CD4-positive, CD25-positive, alpha-beta regulatory T cell (primary cell): ENCODE measurements at regions not wholly inside any gene's neighbourhood (a gene's known extent, or its start where the extent isn't known, plus 50 kb on each side); places are given as distances from the start of the nearest gene placed in this dataset.

Source experiments
- ATAC-seq, 2 donors: fragments of 150-1000 bp; cut with Tn5 transposase; one replicate each; pipeline ENCODE4 v1.10.0; 2021; ENCODE audit warnings: low read depth in 2 of 2, moderate number of reproducible peaks in 2 of 2, moderate library complexity in 1 of 2
- DNase-seq, 3 donors: peaks; one replicate each; pipeline versions ENCODE4 v3.0.0 to v3.0.0-alpha.2; 2012 to 2022; ENCODE audit warnings: mixed read lengths in 1 of 3
- H3K27ac ChIP-seq: one replicate; pipeline ENCODE4 v1.7.0; 2013; ENCODE audit warnings: mild to moderate bottlenecking, low read length; ENCODE audit not compliant: insufficient read depth, poor library complexity, severe bottlenecking
- H3K27me3 ChIP-seq: one replicate; pipeline ENCODE4 v1.7.0; 2013; ENCODE audit warnings: low read length; ENCODE audit not compliant: control insufficient read depth, insufficient read depth
- H3K36me3 ChIP-seq: one replicate; pipeline ENCODE4 v1.7.0; 2013; ENCODE audit warnings: mild to moderate bottlenecking, low read length, moderate library complexity; ENCODE audit not compliant: control insufficient read depth, insufficient read depth
- H3K4me1 ChIP-seq: 2 replicates; pipeline ENCODE4 v1.7.0; 2013; ENCODE audit warnings: mild to moderate bottlenecking, low read length; ENCODE audit not compliant: insufficient read depth, control insufficient read depth, poor library complexity, severe bottlenecking
- H3K4me3 ChIP-seq: one replicate; pipeline ENCODE4 v1.7.0; 2013; ENCODE audit warnings: low read depth, mild to moderate bottlenecking, low read length, moderate library complexity
- H3K9me3 ChIP-seq, 2 experiments: 1 replicate in 1 of 2; 2 replicates in 1 of 2; pipeline ENCODE4 v1.7.0; 2013; ENCODE audit warnings: low read length in 2 of 2, mild to moderate bottlenecking in 1 of 2, moderate library complexity in 1 of 2; ENCODE audit not compliant: control insufficient read depth in 2 of 2
- H3K27ac Mint-ChIP-seq, 3 donors: one replicate each; pipeline ENCODE4 v1.8.0; 2020 to 2022; ENCODE audit warnings: mild to moderate bottlenecking in 3 of 3, mixed read lengths in 3 of 3, moderate library complexity in 2 of 3
- H3K27me3 Mint-ChIP-seq: one replicate; pipeline ENCODE4 v1.8.0; 2022; ENCODE audit warnings: mild to moderate bottlenecking, mixed read lengths
- H3K36me3 Mint-ChIP-seq: one replicate; pipeline ENCODE4 v1.8.0; 2020; ENCODE audit warnings: mixed read lengths
- H3K4me1 Mint-ChIP-seq, 4 donors: one replicate each; pipeline ENCODE4 v1.8.0; 2020 to 2022; ENCODE audit warnings: mixed read lengths in 4 of 4, mild to moderate bottlenecking in 1 of 4
- H3K4me3 Mint-ChIP-seq, 4 donors: one replicate each; pipeline ENCODE4 v1.8.0; 2020 to 2022; ENCODE audit warnings: mild to moderate bottlenecking in 4 of 4, mixed read lengths in 4 of 4, moderate library complexity in 3 of 4
- H3K9me3 Mint-ChIP-seq, 7 donors: one replicate each; pipeline ENCODE4 v1.8.0; 2020 to 2022; ENCODE audit warnings: mixed read lengths in 7 of 7, mild to moderate bottlenecking in 3 of 7, moderate library complexity in 2 of 7

GRCh38 chr13:23992781-23993679 is 95.7 kb upstream of the C1QTNF9B start:
- Histone ChIP-seq H3K27ac (no peak overlapping the region), H3K27me3 (peaks cover 14% of the 10 kb centered on the region), H3K4me1 (no peaks in the 10 kb centered on the region), H3K9me3 (no peaks in the 10 kb centered on the region), H3K36me3 (no peaks in the 10 kb centered on the region), H3K4me3 (no peak overlapping the region)
- H3K9me3 Mint-ChIP-seq, result peaks cover 0 to 3% (median 0%) of the 10 kb centered on the region in 7 donors
- H3K36me3 Mint-ChIP-seq, result no peaks in the 10 kb centered on the region
- ATAC-seq, result no peak
- H3K4me3 Mint-ChIP-seq, result no peak overlapping the region
- H3K27me3 Mint-ChIP-seq, result peaks cover 48% of the 10 kb centered on the region
- H3K4me1 Mint-ChIP-seq, result peaks cover 0 to 4% (median 2%) of the 10 kb centered on the region in 4 donors
- H3K27ac Mint-ChIP-seq, result no peak overlapping the region
- DNase-seq, result no peak

- Histone ChIP-seq H3K27ac (no peak overlapping the region), H3K9me3 (no peaks in the 10 kb centered on the region), H3K36me3 (no peaks in the 10 kb centered on the region), H3K4me3 (no peak overlapping the region), H3K27me3 (peaks cover 14% of the 10 kb centered on the region), H3K4me1 (no peaks in the 10 kb centered on the region)
- H3K27me3 Mint-ChIP-seq, result peaks cover 44% of the 10 kb centered on the region
- no peak for ATAC-seq
- H3K27ac Mint-ChIP-seq, result no peak overlapping the region
- no peak for DNase-seq
- H3K36me3 Mint-ChIP-seq, result no peaks in the 10 kb centered on the region
- no peak overlapping the region for H3K4me3 Mint-ChIP-seq
- peaks cover 0 to 4% (median 2%) of the 10 kb centered on the region in 4 donors for H3K4me1 Mint-ChIP-seq
- H3K9me3 Mint-ChIP-seq, result peaks cover 0 to 3% (median 0%) of the 10 kb centered on the region in 7 donors
These were observed 96.3 kb upstream of the C1QTNF9B start for GRCh38 chr13:23993680-23993985.

GRCh38 chr13:23995283-23996073 is 98.2 kb upstream of the C1QTNF9B start:
- Histone ChIP-seq H3K27me3 (peaks cover 10% of the 10 kb centered on the region), H3K4me3 (no peak overlapping the region), H3K36me3 (no peaks in the 10 kb centered on the region), H3K27ac (no peak overlapping the region), H3K4me1 (no peaks in the 10 kb centered on the region), H3K9me3 (no peaks in the 10 kb centered on the region)
- Mint-ChIP-seq H3K4me3 (no peak overlapping the region), H3K4me1 (peaks cover 0 to 4% (median 2%) of the 10 kb centered on the region in 4 donors), H3K27ac (no peak overlapping the region), H3K36me3 (no peaks in the 10 kb centered on the region), H3K27me3 (peaks cover 30% of the 10 kb centered on the region), H3K9me3 (peaks cover 0 to 3% (median 0%) of the 10 kb centered on the region in 7 donors)
- DNase-seq (peak in 1 of 3 donors; percentile 38), ATAC-seq (no peak)

- Histone ChIP-seq H3K27me3 (peaks cover 7% of the 10 kb centered on the region), H3K9me3 (no peaks in the 10 kb centered on the region), H3K4me3 (no peak overlapping the region), H3K4me1 (no peaks in the 10 kb centered on the region), H3K36me3 (no peaks in the 10 kb centered on the region), H3K27ac (no peak overlapping the region)
- Mint-ChIP-seq H3K36me3 (no peaks in the 10 kb centered on the region), H3K4me3 (no peak overlapping the region), H3K27me3 (peaks cover 25% of the 10 kb centered on the region), H3K4me1 (peaks cover 0 to 4% (median 2%) of the 10 kb centered on the region in 4 donors), H3K27ac (no peak overlapping the region), H3K9me3 (peaks cover 0 to 3% (median 0%) of the 10 kb centered on the region in 7 donors)
- no peak for DNase-seq
- ATAC-seq, result no peak
These were observed 99.2 kb upstream of the C1QTNF9B start for GRCh38 chr13:23996456-23996855.

GRCh38 chr13:23999424-23999823 is 102.1 kb upstream of the C1QTNF9B start:
- no peak for ATAC-seq
- no peak overlapping the region for H3K27ac ChIP-seq
- peaks cover 23% of the 10 kb centered on the region for H3K27me3 Mint-ChIP-seq
- no peaks in the 10 kb centered on the region for H3K9me3 ChIP-seq
- DNase-seq, result no peak
- no peak overlapping the region for H3K4me3 Mint-ChIP-seq
- peaks cover 0 to 3% (median 0%) of the 10 kb centered on the region in 7 donors for H3K9me3 Mint-ChIP-seq
- H3K36me3 ChIP-seq, result no peaks in the 10 kb centered on the region
- H3K4me1 ChIP-seq, result no peaks in the 10 kb centered on the region
- no peak overlapping the region for H3K4me3 ChIP-seq
- peaks cover 9% of the 10 kb centered on the region for H3K27me3 ChIP-seq
- H3K36me3 Mint-ChIP-seq, result no peaks in the 10 kb centered on the region
- peaks cover 0 to 4% (median 2%) of the 10 kb centered on the region in 4 donors for H3K4me1 Mint-ChIP-seq
- no peak overlapping the region for H3K27ac Mint-ChIP-seq

- Histone ChIP-seq H3K4me1 (no peaks in the 10 kb centered on the region), H3K4me3 (no peak overlapping the region), H3K27me3 (peaks cover 10% of the 10 kb centered on the region), H3K36me3 (no peaks in the 10 kb centered on the region), H3K27ac (no peak overlapping the region), H3K9me3 (no peaks in the 10 kb centered on the region)
- no peak overlapping the region for H3K4me3 Mint-ChIP-seq
- ATAC-seq (no peak), DNase-seq (no peak)
- peaks cover 10% of the 10 kb centered on the region for H3K27me3 Mint-ChIP-seq
- H3K9me3 Mint-ChIP-seq, result peaks cover 0 to 2% (median 0%) of the 10 kb centered on the region in 7 donors
- H3K4me1 Mint-ChIP-seq, result no peaks in the 10 kb centered on the region
- peak overlapping the region in 1 of 3 donors; percentile 13 for H3K27ac Mint-ChIP-seq
- H3K36me3 Mint-ChIP-seq, result no peaks in the 10 kb centered on the region
These were observed 105.0 kb upstream of the C1QTNF9B start for GRCh38 chr13:24002206-24002815.

- no peak overlapping the region for H3K4me3 Mint-ChIP-seq
- peak overlapping the region in 1 of 3 donors; percentile 13 for H3K27ac Mint-ChIP-seq
- Histone ChIP-seq H3K27me3 (peaks cover 10% of the 10 kb centered on the region), H3K4me1 (no peaks in the 10 kb centered on the region), H3K4me3 (no peak overlapping the region), H3K9me3 (no peaks in the 10 kb centered on the region), H3K36me3 (no peaks in the 10 kb centered on the region), H3K27ac (no peak overlapping the region)
- H3K36me3 Mint-ChIP-seq, result no peaks in the 10 kb centered on the region
- no peaks in the 10 kb centered on the region for H3K9me3 Mint-ChIP-seq
- peaks cover 6% of the 10 kb centered on the region for H3K27me3 Mint-ChIP-seq
- no peak for DNase-seq
- no peaks in the 10 kb centered on the region for H3K4me1 Mint-ChIP-seq
- no peak for ATAC-seq
These were observed 107.0 kb upstream of the C1QTNF9B start for GRCh38 chr13:24004142-24004899.
